SU-DHL-6 (cell line): ENCODE measurements at regions not wholly inside any gene's neighbourhood (a gene's known extent, or its start where the extent isn't known, plus 50 kb on each side); places are given as distances from the start of the nearest gene placed in this dataset.
"Not testable (repeated sequence)": the region's sequence is repeated elsewhere in the genome, so short reads cannot be mapped to it uniquely, and the experiment has no call there.

ENCODE experiments used
- H2AFZ ChIP-seq: fragments of 200-600 bp; sonication (generic); 2 replicates; pipeline ENCODE4 v1.6.1; 2014; ENCODE audit warnings: low read depth, mild to moderate bottlenecking, moderate library complexity, mixed read lengths, antibody characterized with exemption, low read length; ENCODE audit not compliant: severe bottlenecking
- H3F3A ChIP-seq: fragments of 200-600 bp; shearing (Covaris generic); 2 replicates; pipeline ENCODE4 v1.6.0; 2016; ENCODE audit warnings: antibody characterized with exemption, mild to moderate bottlenecking; ENCODE audit not compliant: insufficient read depth
- H3K27ac ChIP-seq: fragments of 200-600 bp; sonication (generic); 2 replicates; pipeline ENCODE4 v1.5.1; 2016; ENCODE audit warnings: low read depth, mild to moderate bottlenecking, low read length, moderate library complexity, mixed read lengths
- H3K27me3 ChIP-seq: fragments of 200-600 bp; sonication (generic), shearing (Covaris generic); 2 replicates; pipeline ENCODE4 v1.6.0; 2014; ENCODE audit warnings: mild to moderate bottlenecking, low read length
- H3K36me3 ChIP-seq: fragments of 200-600 bp; sonication (generic); 2 replicates; pipeline ENCODE4 v1.6.1; 2014; ENCODE audit warnings: mild to moderate bottlenecking, low read length, mixed read lengths
- H3K4me2 ChIP-seq: fragments of 300-600, 200-600 bp; shearing (Covaris generic), sonication (generic); 2 replicates; pipeline ENCODE4 v1.6.0; 2014; ENCODE audit warnings: low read length, low read depth, mild to moderate bottlenecking; ENCODE audit not compliant: poor library complexity, severe bottlenecking
- H3K4me3 ChIP-seq: fragments of 200-600 bp; sonication (generic); 2 replicates; pipeline ENCODE4 v1.5.1; 2014; ENCODE audit warnings: antibody characterized with exemption, low read length, mild to moderate bottlenecking, mixed read lengths; ENCODE audit not compliant: insufficient read depth, poor library complexity, severe bottlenecking
- H3K79me2 ChIP-seq: fragments of 200-600 bp; sonication (generic); 2 replicates; pipeline ENCODE4 v1.6.1; 2014; ENCODE audit warnings: mild to moderate bottlenecking, low read length, moderate library complexity; ENCODE audit not compliant: insufficient read depth
- H3K9ac ChIP-seq: fragments of 200-600 bp; sonication (generic); 2 replicates; pipeline ENCODE4 v1.7.0; 2014; ENCODE audit warnings: mild to moderate bottlenecking, low read length
- H3K9me2 ChIP-seq: fragments of 200-600 bp; sonication (generic); replicated peaks from 2 replicates; pipeline ENCODE4 v1.6.1; 2014; ENCODE audit warnings: low read length; ENCODE audit not compliant: insufficient read depth
- H3K9me3 ChIP-seq: fragments of 200-600 bp; sonication (generic); 2 replicates; pipeline ENCODE4 v1.6.1; 2014; ENCODE audit warnings: low read length, mixed read lengths; ENCODE audit not compliant: insufficient read depth
- H4K20me1 ChIP-seq: fragments of 200-600 bp; sonication (generic); 2 replicates; pipeline ENCODE4 v1.6.1; 2014; ENCODE audit warnings: low read depth, mild to moderate bottlenecking, antibody characterized with exemption, low read length, moderate library complexity, mixed read lengths
- CTCF ChIP-seq: fragments of 200-600 bp; sonication (generic); IDR thresholded peaks from one replicate; pipeline ENCODE4 v1.5.1; 2017; ENCODE audit warnings: antibody characterized with exemption, mild to moderate bottlenecking, low read length, moderate library complexity; ENCODE audit not compliant: insufficient read depth, poor library complexity, severe bottlenecking
- EZH2phosphoT487 ChIP-seq: fragments of 200-600 bp; sonication (generic), shearing (Covaris generic); conservative IDR thresholded peaks from 2 replicates; pipeline ENCODE4 v1.6.1; 2018; ENCODE audit warnings: mild to moderate bottlenecking, antibody characterized with exemption, low read length, moderate library complexity, mixed read lengths

DNA sequence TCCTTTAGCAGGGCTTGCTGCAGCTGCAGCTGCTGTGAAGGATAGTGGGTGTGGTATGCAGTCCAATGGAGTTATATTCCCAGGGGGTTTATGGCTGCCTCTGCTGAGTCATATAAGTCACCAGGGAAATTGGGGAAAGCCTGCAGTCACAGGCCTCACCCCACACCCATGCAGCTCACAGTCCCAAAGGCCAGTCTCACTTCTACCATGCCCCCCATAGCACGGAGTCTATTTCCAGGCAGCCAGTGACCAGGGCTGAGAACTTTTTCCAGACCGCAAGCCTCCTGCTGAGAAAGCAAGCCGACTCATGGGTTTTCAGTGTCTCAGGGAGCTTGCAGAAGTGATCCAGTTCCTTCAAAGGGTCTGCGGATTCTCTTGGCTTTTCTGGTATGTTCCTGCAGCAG lies 322.4 kb upstream of the CLEC14A start:
- TF ChIP-seq EZH2phosphoT487, result no peak
- no peak for TF ChIP-seq CTCF
- no peaks in the 10 kb centered on the region for H3K27me3 ChIP-seq
- no peaks in the 10 kb centered on the region for H3K36me3 ChIP-seq
- no peaks in the 10 kb centered on the region for H4K20me1 ChIP-seq
- H3K4me3 ChIP-seq, result no peak overlapping the region
- H3F3A ChIP-seq, result no peaks in the 10 kb centered on the region
- H3K79me2 ChIP-seq, result no peaks in the 10 kb centered on the region
- no peaks in the 10 kb centered on the region for H3K9me2 ChIP-seq
- H2AFZ ChIP-seq, result no peak overlapping the region
- H3K9me3 ChIP-seq, result no peaks in the 10 kb centered on the region
- no peak overlapping the region for H3K9ac ChIP-seq
- no peak overlapping the region for H3K4me2 ChIP-seq
- no peak overlapping the region for H3K27ac ChIP-seq

- no peaks in the 10 kb centered on the region for H4K20me1 ChIP-seq
- no peak overlapping the region for H3K4me3 ChIP-seq
- H3K4me2 ChIP-seq, result no peak overlapping the region
- no peak overlapping the region for H3K27ac ChIP-seq
- H3F3A ChIP-seq, result no peaks in the 10 kb centered on the region
- no peaks in the 10 kb centered on the region for H3K79me2 ChIP-seq
- no peaks in the 10 kb centered on the region for H3K27me3 ChIP-seq
- no peak overlapping the region for H3K9ac ChIP-seq
- no peaks in the 10 kb centered on the region for H3K9me3 ChIP-seq
- no peaks in the 10 kb centered on the region for H3K9me2 ChIP-seq
- H3K36me3 ChIP-seq, result no peaks in the 10 kb centered on the region
- no peak overlapping the region for H2AFZ ChIP-seq
- no peak for TF ChIP-seq CTCF
- no peak for TF ChIP-seq EZH2phosphoT487
These were observed 311.8 kb upstream of the CLEC14A start for GRCh38 chr14:38567703-38568102.

GRCh38 chr14:38561657-38562056 lies 305.8 kb upstream of the CLEC14A start:
- Histone ChIP-seq H3K36me3 (no peaks in the 10 kb centered on the region), H4K20me1 (no peaks in the 10 kb centered on the region), H3K9ac (no peak overlapping the region), H3K9me3 (peaks cover 14% of the 10 kb centered on the region; the same call in 1 of the 2 replicates), H3K27ac (no peak overlapping the region), H3K9me2 (no peaks in the 10 kb centered on the region), H3F3A (no peaks in the 10 kb centered on the region), H3K27me3 (no peaks in the 10 kb centered on the region), H3K4me2 (no peak overlapping the region), H3K4me3 (no peak overlapping the region), H2AFZ (no peak overlapping the region), H3K79me2 (no peaks in the 10 kb centered on the region)
- TF ChIP-seq CTCF (no peak), EZH2phosphoT487 (no peak)

DNA sequence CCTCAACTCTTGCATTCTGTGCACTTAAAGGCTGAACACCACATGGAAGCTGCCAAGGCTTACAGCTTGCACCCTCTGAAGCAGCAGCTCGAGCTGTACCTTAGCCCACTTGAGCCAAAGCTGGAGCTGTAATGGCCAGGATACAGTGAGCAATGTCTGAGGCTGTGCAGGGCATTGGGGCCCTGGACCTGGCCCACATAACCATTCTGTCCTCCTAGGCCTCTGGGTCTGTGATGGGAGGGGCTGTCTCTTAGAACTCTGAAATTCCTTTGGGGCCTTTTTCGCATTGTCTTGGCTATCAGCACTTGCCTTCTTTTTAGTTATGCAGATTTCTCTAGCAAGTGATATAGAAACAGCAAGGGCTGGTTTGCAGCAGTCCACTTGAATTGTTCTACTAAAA lies 303.8 kb upstream of the CLEC14A start:
- H3K4me2 ChIP-seq, result no peak overlapping the region
- H2AFZ ChIP-seq, result no peak overlapping the region
- H3K9me3 ChIP-seq, result peaks cover 14% of the 10 kb centered on the region; the same call in 1 of the 2 replicates
- H3K27ac ChIP-seq, result no peak overlapping the region
- no peaks in the 10 kb centered on the region for H3K9me2 ChIP-seq
- no peak overlapping the region for H3K4me3 ChIP-seq
- H3K79me2 ChIP-seq, result no peaks in the 10 kb centered on the region
- no peaks in the 10 kb centered on the region for H3K36me3 ChIP-seq
- TF ChIP-seq CTCF (no peak), EZH2phosphoT487 (no peak)
- H3F3A ChIP-seq, result no peaks in the 10 kb centered on the region
- H4K20me1 ChIP-seq, result no peaks in the 10 kb centered on the region
- H3K27me3 ChIP-seq, result no peaks in the 10 kb centered on the region
- no peak overlapping the region for H3K9ac ChIP-seq

DNA sequence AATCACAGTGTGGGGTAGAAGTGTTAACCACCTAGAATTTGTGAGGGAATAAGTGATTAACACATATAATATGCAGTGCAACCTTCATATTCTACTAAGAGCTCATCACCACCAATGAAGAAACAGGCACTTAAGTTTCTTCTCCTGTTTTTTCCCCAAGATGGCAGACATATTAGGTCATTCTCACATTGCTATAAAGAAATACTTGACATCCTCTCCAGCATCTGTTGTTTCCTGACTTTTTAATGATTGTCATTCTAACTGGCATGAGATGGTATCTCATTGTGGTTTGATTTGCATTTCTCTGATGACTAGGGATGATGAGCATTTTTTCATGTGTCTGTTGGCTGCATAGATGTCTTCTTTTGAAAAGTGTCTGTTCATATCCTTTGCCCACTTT lies 301.5 kb upstream of the CLEC14A start:
- not testable (repeated sequence) for H3K9me2 ChIP-seq, H3K4me3 ChIP-seq, H3K4me2 ChIP-seq, H3F3A ChIP-seq, H3K36me3 ChIP-seq, H4K20me1 ChIP-seq, H3K9ac ChIP-seq, H3K79me2 ChIP-seq, H2AFZ ChIP-seq, H3K27ac ChIP-seq, H3K27me3 ChIP-seq
- H3K9me3 ChIP-seq, result peaks cover 14% of the 10 kb centered on the region; the same call in 1 of the 2 replicates
